HCT116 (cell line): ENCODE measurements at regions not wholly inside any gene's neighbourhood (a gene's known extent, or its start where the extent isn't known, plus 50 kb on each side); places are given as distances from the start of the nearest gene placed in this dataset.

Experiments used
- ATAC-seq: fragments of 200-7000 bp; cut with Tn5 transposase; 2 replicates; pipeline ENCODE4 v1.9.1; 2020; ENCODE audit warnings: mild to moderate bottlenecking, moderate library complexity
- BruUV-seq: library from RNA; stranded (reverse); fragments of 400-500 nt; replicated peaks from 2 replicates; lab custom pipeline; 2021; lab: Mats Ljungman, UMichigan
- CTCF ChIA-PET: fragments of 300-600 bp; sonication (Branson Sonifier 250); formaldehyde crosslinking; loops from one replicate; lab custom pipeline; 2021; ENCODE audit warnings: antibody characterized with exemption; lab: Charles Lee
- POLR2A ChIA-PET: fragments of 300-600, 350-600 bp; sonication (Branson Sonifier 250); formaldehyde crosslinking; loops from one replicate; lab custom pipeline; 2021; ENCODE audit warnings: antibody characterized with exemption; lab: Charles Lee
- RAD21 ChIA-PET, 2 experiments: fragments of 300-600 bp; sonication (Branson Sonifier 250); formaldehyde crosslinking; loops; one replicate each; lab custom pipeline; 2023; ENCODE audit warnings: low total read pairs in 2 of 2; ENCODE audit not compliant: uncharacterized antibody in 2 of 2, unreplicated experiment in 2 of 2, low non-redundant PET in 1 of 2; lab: Charles Lee
- DNase-seq: peaks from one replicate; pipeline ENCODE4 v3.0.0-alpha.2; 2010; ENCODE audit warnings: low read depth, low spot score
- H2AFZ ChIP-seq: fragments of 200-600 bp; shearing (Covaris generic), sonication (generic); 2 replicates; pipeline ENCODE4 v1.6.1; 2017; ENCODE audit warnings: low read depth, mixed run types, mixed read lengths, antibody characterized with exemption, low read length; ENCODE audit not compliant: poor library complexity, severe bottlenecking
- H3K27ac ChIP-seq: 2 replicates; pipeline ENCODE4 v1.5.1; 2012; ENCODE audit warnings: low read depth, low read length
- H3K27me3 ChIP-seq: fragments of 200-600 bp; sonication (generic); 2 replicates; pipeline ENCODE4 v1.6.1; 2016; ENCODE audit warnings: mixed run types, low read length, mixed read lengths; ENCODE audit not compliant: insufficient read depth
- H3K36me3 ChIP-seq, 2 experiments: fragments of 200-500 bp in 1 of 2; fragments of 200-600 bp in 1 of 2; sonication (Bioruptor generic) in 1 of 2; sonication (generic) in 1 of 2; 2 replicates each; pipeline versions ENCODE4 v1.5.1 to v1.6.1; 2014 to 2016; ENCODE audit warnings: low read length in 2 of 2, inconsistent platforms in 1 of 2, mixed read lengths in 1 of 2, mixed run types in 1 of 2; ENCODE audit not compliant: insufficient read depth in 2 of 2, control insufficient read depth in 1 of 2
- H3K4me1 ChIP-seq, 2 experiments: fragments of 200-600 bp in 1 of 2; sonication (generic) in 1 of 2; 2 replicates each; pipeline versions ENCODE4 v1.5.1 to v1.6.1; 2012 to 2017; ENCODE audit warnings: low read length in 2 of 2, inconsistent platforms in 1 of 2, mild to moderate bottlenecking in 1 of 2, mixed read lengths in 1 of 2, mixed run types in 1 of 2, moderate library complexity in 1 of 2; ENCODE audit not compliant: insufficient read depth in 2 of 2, control insufficient read depth in 1 of 2
- H3K4me2 ChIP-seq: fragments of 200-600 bp; sonication (generic); 2 replicates; pipeline ENCODE4 v1.6.1; 2017; ENCODE audit warnings: mixed run types, low read length, mixed read lengths
- H3K4me3 ChIP-seq, 2 experiments: fragments of 200-600 bp in 1 of 2; sonication (generic) in 1 of 2; replicated peaks in 1 of 2; 2 replicates each; pipeline ENCODE4 v1.5.1; 2011 to 2016; ENCODE audit warnings: low read length in 2 of 2, control low read depth in 1 of 2, low read depth in 1 of 2, mild to moderate bottlenecking in 1 of 2, mixed read lengths in 1 of 2, mixed run types in 1 of 2
- H3K79me2 ChIP-seq: fragments of 200-600 bp; sonication (generic); 2 replicates; pipeline ENCODE4 v1.6.1; 2017; ENCODE audit warnings: mild to moderate bottlenecking, mixed run types, low read length, moderate library complexity, mixed read lengths; ENCODE audit not compliant: insufficient read depth
- H3K9ac ChIP-seq: fragments of 200-600 bp; sonication (generic); 2 replicates; pipeline ENCODE4 v1.6.1; 2016; ENCODE audit warnings: low read length, mixed read lengths
- H3K9me2 ChIP-seq: fragments of 200-600 bp; sonication (generic), shearing (Covaris generic); 2 replicates; pipeline ENCODE4 v1.6.1; 2017; ENCODE audit warnings: mixed run types, mild to moderate bottlenecking, moderate library complexity; ENCODE audit not compliant: insufficient read depth
- H3K9me3 ChIP-seq, 2 experiments: fragments of 200-500 bp in 1 of 2; fragments of 200-600 bp in 1 of 2; sonication (Bioruptor generic) in 1 of 2; sonication (generic) in 1 of 2; 2 replicates each; pipeline ENCODE4 v1.6.1; 2014 to 2017; ENCODE audit warnings: low read length in 2 of 2, mixed read lengths in 2 of 2, inconsistent platforms in 1 of 2, low read depth in 1 of 2, mild to moderate bottlenecking in 1 of 2, mixed run types in 1 of 2, moderate library complexity in 1 of 2; ENCODE audit not compliant: control insufficient read depth in 1 of 2, insufficient read depth in 1 of 2
- H4K20me1 ChIP-seq: fragments of 200-600 bp; sonication (generic), shearing (Covaris generic); 2 replicates; pipeline ENCODE4 v1.6.1; 2017; ENCODE audit warnings: mixed run types, mild to moderate bottlenecking, moderate library complexity; ENCODE audit not compliant: insufficient read depth
- CEBPB ChIP-seq: IDR thresholded peaks from 2 replicates; pipeline ENCODE4 v1.6.1; 2012; ENCODE audit warnings: low read depth
- ELF1 ChIP-seq: IDR thresholded peaks from 2 replicates; pipeline ENCODE4 v1.6.1; 2012; ENCODE audit warnings: low read depth, borderline replicate concordance
- EZH2 ChIP-seq: fragments of 200-600 bp; sonication (generic); IDR thresholded peaks from 2 replicates; pipeline ENCODE4 v1.6.1; 2017; ENCODE audit warnings: antibody characterized with exemption, mixed run types
- EZH2phosphoT487 ChIP-seq: fragments of 200-600 bp; IDR thresholded peaks from 2 replicates; pipeline ENCODE4 v1.6.1; 2018; ENCODE audit warnings: antibody characterized with exemption, borderline replicate concordance
- RAD21 ChIP-seq: IDR thresholded peaks from 2 replicates; pipeline ENCODE4 v1.6.1; 2012; ENCODE audit warnings: low read depth, mild to moderate bottlenecking
- SIN3A ChIP-seq: IDR thresholded peaks from 2 replicates; pipeline ENCODE4 v1.6.1; 2012; ENCODE audit warnings: low read depth
- SP1 ChIP-seq: IDR thresholded peaks from 2 replicates; pipeline ENCODE4 v1.6.1; 2012; ENCODE audit warnings: low read depth
- SRF ChIP-seq: IDR thresholded peaks from 2 replicates; pipeline ENCODE4 v1.6.1; 2012; ENCODE audit warnings: low read depth
- YY1 ChIP-seq: IDR thresholded peaks from 2 replicates; pipeline ENCODE4 v1.6.1; 2011; ENCODE audit warnings: low read length, low read depth, moderate library complexity, mild to moderate bottlenecking; ENCODE audit not compliant: insufficient replicate concordance; ENCODE audit errors: extremely low read depth
- intact Hi-C: fragments of 100-400 bp; cut with micrococcal nuclease; formaldehyde crosslinking; loops from 2 replicates; pipeline ENCODE4 v1.10.0; 2022
- TF ChIP-seq, protein P1 (sequence below): IDR thresholded peaks from 2 replicates; pipeline ENCODE4 v1.6.1; 2012
- TF ChIP-seq, protein P2 (sequence below), 3 experiments: fragments of 200-600 bp in 1 of 3; sonication (generic) in 1 of 3; IDR thresholded peaks in 2 of 3; conservative IDR thresholded peaks in 1 of 3; 2 replicates each; pipeline ENCODE4 v1.5.1; 2012 to 2017; ENCODE audit warnings: low read depth in 2 of 3, low read length in 2 of 3, antibody characterized with exemption in 1 of 3, borderline replicate concordance in 1 of 3, control low read depth in 1 of 3, mild to moderate bottlenecking in 1 of 3, mixed read lengths in 1 of 3, mixed run types in 1 of 3, moderate library complexity in 1 of 3; ENCODE audit not compliant: insufficient read depth in 1 of 3
- TF ChIP-seq, protein P3 (sequence below): IDR thresholded peaks from 2 replicates; pipeline ENCODE4 v1.6.1; 2011; ENCODE audit warnings: mild to moderate bottlenecking, low read length, moderate library complexity; ENCODE audit not compliant: insufficient replicate concordance; ENCODE audit errors: extremely low read depth

DNA sequence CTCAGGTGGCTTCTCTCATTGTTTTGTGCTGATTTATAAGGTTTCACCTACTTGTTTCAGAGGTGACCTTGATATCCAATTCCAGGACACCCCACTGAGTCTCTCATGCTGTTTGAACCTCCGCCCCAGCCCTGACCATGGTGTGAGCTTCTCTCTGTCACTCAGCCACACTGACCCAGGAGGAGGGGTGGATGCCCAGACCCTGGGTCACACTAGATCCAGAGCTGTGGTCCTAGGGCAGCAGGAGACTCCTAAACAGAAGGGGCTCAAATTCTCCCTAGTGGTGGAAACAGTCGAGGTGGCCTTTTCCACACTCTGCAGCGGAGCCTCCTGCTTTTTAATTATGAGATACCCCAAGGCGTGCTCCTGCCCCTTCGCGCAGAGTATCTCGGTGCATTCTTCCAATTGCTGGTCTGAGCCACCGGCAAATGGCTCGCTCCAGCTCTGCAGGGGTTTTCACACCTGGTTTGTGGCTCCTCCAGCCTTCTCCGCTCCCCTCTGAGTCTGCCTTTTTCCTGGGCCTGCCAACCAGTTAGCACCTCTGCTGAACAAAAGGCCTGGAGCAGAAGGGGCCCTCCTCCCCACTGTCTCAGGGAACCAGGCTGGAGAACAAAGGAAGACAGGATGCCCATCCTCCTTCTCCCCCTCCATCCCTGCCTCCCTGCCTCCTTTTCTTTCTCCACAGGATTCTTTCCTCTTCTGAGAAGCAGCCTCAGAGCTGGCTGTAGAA lies 147.3 kb upstream of the SPRED2 start:
- ChIA-PET CTCF (no interaction called here), POLR2A (no interaction called here), RAD21 (no interaction called here)
- Histone ChIP-seq H3K79me2 (no peaks in the 10 kb centered on the region), H3K4me1 (peaks cover 27 to 61% of the 10 kb centered on the region in 2 experiments), H3K27ac (no peak overlapping the region), H3K4me2 (peak overlapping the region; percentile 34), H3K9me3 (no peaks in the 10 kb centered on the region), H3K9ac (no peak overlapping the region), H3K9me2 (no peaks in the 10 kb centered on the region), H3K4me3 (no peak overlapping the region), H2AFZ (no peak overlapping the region), H3K27me3 (no peaks in the 10 kb centered on the region), H4K20me1 (no peaks in the 10 kb centered on the region), H3K36me3 (no peaks in the 10 kb centered on the region)
- no TSS peak for BruUV-seq
- DNase-seq (no peak), ATAC-seq (no peak)
- TF ChIP-seq SRF (no peak), CEBPB (no peak), EZH2 (no peak), SP1 (no peak), ELF1 (no peak), SIN3A (no peak), YY1 (no peak), EZH2phosphoT487 (no peak), RAD21 (no peak)
- TF ChIP-seq, protein P1, sequence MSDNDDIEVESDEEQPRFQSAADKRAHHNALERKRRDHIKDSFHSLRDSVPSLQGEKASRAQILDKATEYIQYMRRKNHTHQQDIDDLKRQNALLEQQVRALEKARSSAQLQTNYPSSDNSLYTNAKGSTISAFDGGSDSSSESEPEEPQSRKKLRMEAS = no peak
- TF ChIP-seq, protein P2, sequence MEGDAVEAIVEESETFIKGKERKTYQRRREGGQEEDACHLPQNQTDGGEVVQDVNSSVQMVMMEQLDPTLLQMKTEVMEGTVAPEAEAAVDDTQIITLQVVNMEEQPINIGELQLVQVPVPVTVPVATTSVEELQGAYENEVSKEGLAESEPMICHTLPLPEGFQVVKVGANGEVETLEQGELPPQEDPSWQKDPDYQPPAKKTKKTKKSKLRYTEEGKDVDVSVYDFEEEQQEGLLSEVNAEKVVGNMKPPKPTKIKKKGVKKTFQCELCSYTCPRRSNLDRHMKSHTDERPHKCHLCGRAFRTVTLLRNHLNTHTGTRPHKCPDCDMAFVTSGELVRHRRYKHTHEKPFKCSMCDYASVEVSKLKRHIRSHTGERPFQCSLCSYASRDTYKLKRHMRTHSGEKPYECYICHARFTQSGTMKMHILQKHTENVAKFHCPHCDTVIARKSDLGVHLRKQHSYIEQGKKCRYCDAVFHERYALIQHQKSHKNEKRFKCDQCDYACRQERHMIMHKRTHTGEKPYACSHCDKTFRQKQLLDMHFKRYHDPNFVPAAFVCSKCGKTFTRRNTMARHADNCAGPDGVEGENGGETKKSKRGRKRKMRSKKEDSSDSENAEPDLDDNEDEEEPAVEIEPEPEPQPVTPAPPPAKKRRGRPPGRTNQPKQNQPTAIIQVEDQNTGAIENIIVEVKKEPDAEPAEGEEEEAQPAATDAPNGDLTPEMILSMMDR (IDR thresholded peaks at IDR 0.05 in 2 of 3, conservative IDR thresholded peaks at IDR 0.05 in 1 of 3; ENCODE audit: borderline replicate concordance in 1 of 3, insufficient read depth in 1 of 3, low read depth in 2 of 3, low read length in 2 of 3) = no peak
- TF ChIP-seq, protein P3, sequence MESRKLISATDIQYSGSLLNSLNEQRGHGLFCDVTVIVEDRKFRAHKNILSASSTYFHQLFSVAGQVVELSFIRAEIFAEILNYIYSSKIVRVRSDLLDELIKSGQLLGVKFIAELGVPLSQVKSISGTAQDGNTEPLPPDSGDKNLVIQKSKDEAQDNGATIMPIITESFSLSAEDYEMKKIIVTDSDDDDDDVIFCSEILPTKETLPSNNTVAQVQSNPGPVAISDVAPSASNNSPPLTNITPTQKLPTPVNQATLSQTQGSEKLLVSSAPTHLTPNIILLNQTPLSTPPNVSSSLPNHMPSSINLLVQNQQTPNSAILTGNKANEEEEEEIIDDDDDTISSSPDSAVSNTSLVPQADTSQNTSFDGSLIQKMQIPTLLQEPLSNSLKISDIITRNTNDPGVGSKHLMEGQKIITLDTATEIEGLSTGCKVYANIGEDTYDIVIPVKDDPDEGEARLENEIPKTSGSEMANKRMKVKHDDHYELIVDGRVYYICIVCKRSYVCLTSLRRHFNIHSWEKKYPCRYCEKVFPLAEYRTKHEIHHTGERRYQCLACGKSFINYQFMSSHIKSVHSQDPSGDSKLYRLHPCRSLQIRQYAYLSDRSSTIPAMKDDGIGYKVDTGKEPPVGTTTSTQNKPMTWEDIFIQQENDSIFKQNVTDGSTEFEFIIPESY = no peak
- intact Hi-C loops = loop anchor here (10.0 kb wide), 2 partner anchors 405 to 1245 kb away; no protein-coding TSS in a partner anchor
